ENCODE measurements at regions not wholly inside any gene's neighbourhood (a gene's known extent, or its start where the extent isn't known, plus 50 kb on each side); places are given as distances from the start of the nearest gene placed in this dataset.

DNA sequence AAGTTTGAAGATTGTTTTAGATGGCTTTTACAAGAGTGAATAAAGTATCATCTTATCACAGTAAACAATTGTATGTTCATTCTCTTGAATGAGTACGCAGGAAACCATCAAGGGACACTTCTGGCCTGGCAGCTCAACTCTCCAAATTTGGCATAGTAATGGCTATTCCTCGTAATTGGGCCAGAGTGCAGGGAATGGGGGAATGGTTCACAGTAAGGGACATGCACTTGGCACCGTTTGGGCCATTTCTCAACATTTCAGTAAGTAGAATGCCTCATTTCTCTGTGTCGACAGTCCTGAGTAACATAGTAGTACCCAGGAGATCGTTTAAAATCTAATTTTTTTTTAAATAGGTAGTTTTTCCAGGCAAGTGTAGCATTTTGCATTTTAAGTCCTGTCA lies 309.6 kb downstream of the KCNJ2 start:
- TF ChIP-seq, protein P1, sequence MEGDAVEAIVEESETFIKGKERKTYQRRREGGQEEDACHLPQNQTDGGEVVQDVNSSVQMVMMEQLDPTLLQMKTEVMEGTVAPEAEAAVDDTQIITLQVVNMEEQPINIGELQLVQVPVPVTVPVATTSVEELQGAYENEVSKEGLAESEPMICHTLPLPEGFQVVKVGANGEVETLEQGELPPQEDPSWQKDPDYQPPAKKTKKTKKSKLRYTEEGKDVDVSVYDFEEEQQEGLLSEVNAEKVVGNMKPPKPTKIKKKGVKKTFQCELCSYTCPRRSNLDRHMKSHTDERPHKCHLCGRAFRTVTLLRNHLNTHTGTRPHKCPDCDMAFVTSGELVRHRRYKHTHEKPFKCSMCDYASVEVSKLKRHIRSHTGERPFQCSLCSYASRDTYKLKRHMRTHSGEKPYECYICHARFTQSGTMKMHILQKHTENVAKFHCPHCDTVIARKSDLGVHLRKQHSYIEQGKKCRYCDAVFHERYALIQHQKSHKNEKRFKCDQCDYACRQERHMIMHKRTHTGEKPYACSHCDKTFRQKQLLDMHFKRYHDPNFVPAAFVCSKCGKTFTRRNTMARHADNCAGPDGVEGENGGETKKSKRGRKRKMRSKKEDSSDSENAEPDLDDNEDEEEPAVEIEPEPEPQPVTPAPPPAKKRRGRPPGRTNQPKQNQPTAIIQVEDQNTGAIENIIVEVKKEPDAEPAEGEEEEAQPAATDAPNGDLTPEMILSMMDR (IDR thresholded peaks at IDR 0.05), result no peak
- TF ChIP-seq POLR2A (IDR thresholded peaks at IDR 0.05), result no peak
